ENCODE measurements at regions not wholly inside any gene's neighbourhood (a gene's known extent, or its start where the extent isn't known, plus 50 kb on each side); places are given as distances from the start of the nearest gene placed in this dataset.

GRCh38 chr4:178899084-178899483, 1456.8 kb upstream of the AGA start:
- Histone ChIP-seq H3K4me1 (ENCODE audit: control insufficient read depth, insufficient read depth, low read length, poor library complexity, severe bottlenecking) (no peaks in the 10 kb centered on the region), H3K9me3 (ENCODE audit: control insufficient read depth in 2 of 2, low read length in 2 of 2) (peaks cover 0 to 3% of the 10 kb centered on the region in 2 experiments), H3K27me3 (ENCODE audit: control insufficient read depth, insufficient read depth, low read length) (no peaks in the 10 kb centered on the region), H3K36me3 (ENCODE audit: control insufficient read depth, insufficient read depth, low read length) (no peaks in the 10 kb centered on the region), H3K4me3 (ENCODE audit: low read depth, low read length) (no peak overlapping the region), H3K27ac (ENCODE audit: insufficient read depth, low read length, poor library complexity, severe bottlenecking) (no peak overlapping the region)
- Mint-ChIP-seq H3K27me3 (no peaks in the 10 kb centered on the region), H3K4me3 (no peak overlapping the region), H3K4me1 (no peaks in the 10 kb centered on the region), H3K27ac (no peak overlapping the region), H3K36me3 (no peaks in the 10 kb centered on the region), H3K9me3 (peaks cover 0 to 15% (median 3%) of the 10 kb centered on the region in 7 donors)
- no peak for DNase-seq
- ATAC-seq (ENCODE audit: low read depth in 2 of 2) = no peak

GRCh38 chr4:178917756-178918155, 1475.5 kb upstream of the AGA start:
- H3K36me3 ChIP-seq (ENCODE audit: control insufficient read depth, insufficient read depth, low read length) = no peaks in the 10 kb centered on the region

GRCh38 chr4:178937130-178937529, 1494.9 kb upstream of the AGA start:
- H3K27me3 ChIP-seq (ENCODE audit: control insufficient read depth, insufficient read depth, low read length) = no peaks in the 10 kb centered on the region
- H3K27ac ChIP-seq (ENCODE audit: insufficient read depth, low read length, poor library complexity, severe bottlenecking) = no peak overlapping the region
- Mint-ChIP-seq H3K4me1 (no peaks in the 10 kb centered on the region), H3K4me3 (no peak overlapping the region), H3K27me3 (no peaks in the 10 kb centered on the region), H3K9me3 (peaks cover 6 to 14% (median 11%) of the 10 kb centered on the region in 7 donors), H3K27ac (no peak overlapping the region), H3K36me3 (no peaks in the 10 kb centered on the region)
- H3K4me1 ChIP-seq (ENCODE audit: control insufficient read depth, insufficient read depth, low read length, poor library complexity, severe bottlenecking) = no peaks in the 10 kb centered on the region
- ATAC-seq (ENCODE audit: low read depth in 2 of 2) (no peak), DNase-seq (no peak)
- H3K9me3 ChIP-seq (ENCODE audit: control insufficient read depth in 2 of 2, low read length in 2 of 2) = peaks cover 4 to 7% of the 10 kb centered on the region in 2 experiments
- no peak overlapping the region for H3K4me3 ChIP-seq (ENCODE audit: low read depth, low read length)
- no peaks in the 10 kb centered on the region for H3K36me3 ChIP-seq (ENCODE audit: control insufficient read depth, insufficient read depth, low read length)

More at GRCh38 chr4:178917756-178918155, 1475.5 kb upstream of the AGA start:
- Mint-ChIP-seq H3K27ac (no peak overlapping the region), H3K36me3 (no peaks in the 10 kb centered on the region), H3K4me1 (no peaks in the 10 kb centered on the region), H3K9me3 (peaks cover 0 to 11% (median 3%) of the 10 kb centered on the region in 7 donors), H3K27me3 (no peaks in the 10 kb centered on the region), H3K4me3 (no peak overlapping the region)
- H3K4me3 ChIP-seq (ENCODE audit: low read depth, low read length) = no peak overlapping the region
- H3K9me3 ChIP-seq (ENCODE audit: control insufficient read depth in 2 of 2, low read length in 2 of 2) = peaks cover 0 to 12% of the 10 kb centered on the region in 2 experiments
- no peaks in the 10 kb centered on the region for H3K4me1 ChIP-seq (ENCODE audit: control insufficient read depth, insufficient read depth, low read length, poor library complexity, severe bottlenecking)
- ATAC-seq (ENCODE audit: low read depth in 2 of 2) (no peak), DNase-seq (no peak)
- H3K27me3 ChIP-seq (ENCODE audit: control insufficient read depth, insufficient read depth, low read length) = no peaks in the 10 kb centered on the region
- no peak overlapping the region for H3K27ac ChIP-seq (ENCODE audit: insufficient read depth, low read length, poor library complexity, severe bottlenecking)

- peaks cover 6 to 21% of the 10 kb centered on the region in 2 experiments for H3K9me3 ChIP-seq (ENCODE audit: control insufficient read depth in 2 of 2, low read length in 2 of 2)
- H3K27ac ChIP-seq (ENCODE audit: insufficient read depth, low read length, poor library complexity, severe bottlenecking) = no peak overlapping the region
- H3K4me1 ChIP-seq (ENCODE audit: control insufficient read depth, insufficient read depth, low read length, poor library complexity, severe bottlenecking) = no peaks in the 10 kb centered on the region
- no peaks in the 10 kb centered on the region for H3K27me3 ChIP-seq (ENCODE audit: control insufficient read depth, insufficient read depth, low read length)
- no peaks in the 10 kb centered on the region for H3K27me3 Mint-ChIP-seq
- no peak overlapping the region for H3K27ac Mint-ChIP-seq
- no peaks in the 10 kb centered on the region for H3K4me1 Mint-ChIP-seq
- no peaks in the 10 kb centered on the region for H3K36me3 Mint-ChIP-seq
- ATAC-seq (ENCODE audit: low read depth in 2 of 2) (no peak), DNase-seq (no peak)
- H3K36me3 ChIP-seq (ENCODE audit: control insufficient read depth, insufficient read depth, low read length) = no peaks in the 10 kb centered on the region
- peaks cover 7 to 13% (median 9%) of the 10 kb centered on the region in 7 donors for H3K9me3 Mint-ChIP-seq
- no peak overlapping the region for H3K4me3 Mint-ChIP-seq
- no peak overlapping the region for H3K4me3 ChIP-seq (ENCODE audit: low read depth, low read length)
Observed at GRCh38 chr4:178941975-178942374, 1499.7 kb upstream of the AGA start.

- Mint-ChIP-seq H3K4me1 (no peaks in the 10 kb centered on the region), H3K27ac (no peak overlapping the region), H3K4me3 (no peak overlapping the region), H3K9me3 (peaks cover 2 to 27% (median 8%) of the 10 kb centered on the region in 7 donors), H3K27me3 (no peaks in the 10 kb centered on the region), H3K36me3 (peaks cover 5% of the 10 kb centered on the region)
- no peaks in the 10 kb centered on the region for H3K9me3 ChIP-seq (ENCODE audit: control insufficient read depth in 2 of 2, low read length in 2 of 2)
- no peaks in the 10 kb centered on the region for H3K36me3 ChIP-seq (ENCODE audit: control insufficient read depth, insufficient read depth, low read length)
- H3K4me1 ChIP-seq (ENCODE audit: control insufficient read depth, insufficient read depth, low read length, poor library complexity, severe bottlenecking) = no peaks in the 10 kb centered on the region
- H3K27ac ChIP-seq (ENCODE audit: insufficient read depth, low read length, poor library complexity, severe bottlenecking) = no peak overlapping the region
- ATAC-seq (ENCODE audit: low read depth in 2 of 2) (no peak), DNase-seq (no peak)
- H3K27me3 ChIP-seq (ENCODE audit: control insufficient read depth, insufficient read depth, low read length) = no peaks in the 10 kb centered on the region
- H3K4me3 ChIP-seq (ENCODE audit: low read depth, low read length) = no peak overlapping the region
Observed at GRCh38 chr4:178953447-178954120, 1511.3 kb upstream of the AGA start.

GRCh38 chr4:178955614-178956013, 1513.4 kb upstream of the AGA start:
- no peaks in the 10 kb centered on the region for H3K27me3 Mint-ChIP-seq
- peaks cover 5% of the 10 kb centered on the region for H3K36me3 Mint-ChIP-seq
- Histone ChIP-seq H3K4me3 (ENCODE audit: low read depth, low read length) (no peak overlapping the region), H3K27me3 (ENCODE audit: control insufficient read depth, insufficient read depth, low read length) (no peaks in the 10 kb centered on the region), H3K9me3 (ENCODE audit: control insufficient read depth in 2 of 2, low read length in 2 of 2) (no peaks in the 10 kb centered on the region), H3K4me1 (ENCODE audit: control insufficient read depth, insufficient read depth, low read length, poor library complexity, severe bottlenecking) (no peaks in the 10 kb centered on the region), H3K36me3 (ENCODE audit: control insufficient read depth, insufficient read depth, low read length) (no peaks in the 10 kb centered on the region), H3K27ac (ENCODE audit: insufficient read depth, low read length, poor library complexity, severe bottlenecking) (no peak overlapping the region)
- DNase-seq = no peak
- no peak overlapping the region for H3K4me3 Mint-ChIP-seq
- ATAC-seq (ENCODE audit: low read depth in 2 of 2) = no peak
- no peak overlapping the region for H3K27ac Mint-ChIP-seq
- H3K4me1 Mint-ChIP-seq = no peaks in the 10 kb centered on the region
- peaks cover 3 to 26% (median 8%) of the 10 kb centered on the region in 7 donors for H3K9me3 Mint-ChIP-seq

GRCh38 chr4:178958725-178959440, 1516.6 kb upstream of the AGA start:
- no peak overlapping the region for H3K4me3 Mint-ChIP-seq
- H3K27ac Mint-ChIP-seq = no peak overlapping the region
- no peaks in the 10 kb centered on the region for H3K36me3 ChIP-seq (ENCODE audit: control insufficient read depth, insufficient read depth, low read length)
- DNase-seq (no peak), ATAC-seq (ENCODE audit: low read depth in 2 of 2) (no peak)
- H3K4me1 Mint-ChIP-seq = no peaks in the 10 kb centered on the region
- H3K4me3 ChIP-seq (ENCODE audit: low read depth, low read length) = no peak overlapping the region
- H3K27me3 ChIP-seq (ENCODE audit: control insufficient read depth, insufficient read depth, low read length) = no peaks in the 10 kb centered on the region
- peaks cover 3 to 29% (median 10%) of the 10 kb centered on the region in 7 donors for H3K9me3 Mint-ChIP-seq
- H3K9me3 ChIP-seq (ENCODE audit: control insufficient read depth in 2 of 2, low read length in 2 of 2) = peaks cover 0 to 4% of the 10 kb centered on the region in 2 experiments
- no peaks in the 10 kb centered on the region for H3K4me1 ChIP-seq (ENCODE audit: control insufficient read depth, insufficient read depth, low read length, poor library complexity, severe bottlenecking)
- H3K36me3 Mint-ChIP-seq = peaks cover 5% of the 10 kb centered on the region
- H3K27me3 Mint-ChIP-seq = no peaks in the 10 kb centered on the region
- H3K27ac ChIP-seq (ENCODE audit: insufficient read depth, low read length, poor library complexity, severe bottlenecking) = no peak overlapping the region
